GM19043 (cell line): ENCODE measurements at regions not wholly inside any gene's neighbourhood (a gene's known extent, or its start where the extent isn't known, plus 50 kb on each side); places are given as distances from the start of the nearest gene placed in this dataset.

Source experiments
- ATAC-seq: cut with Tn5 transposase; IDR thresholded peaks from one replicate; pipeline ENCODE4 v1.9.1; 2021; ENCODE audit warnings: low read depth; ENCODE audit not compliant: unreplicated experiment

DNA sequence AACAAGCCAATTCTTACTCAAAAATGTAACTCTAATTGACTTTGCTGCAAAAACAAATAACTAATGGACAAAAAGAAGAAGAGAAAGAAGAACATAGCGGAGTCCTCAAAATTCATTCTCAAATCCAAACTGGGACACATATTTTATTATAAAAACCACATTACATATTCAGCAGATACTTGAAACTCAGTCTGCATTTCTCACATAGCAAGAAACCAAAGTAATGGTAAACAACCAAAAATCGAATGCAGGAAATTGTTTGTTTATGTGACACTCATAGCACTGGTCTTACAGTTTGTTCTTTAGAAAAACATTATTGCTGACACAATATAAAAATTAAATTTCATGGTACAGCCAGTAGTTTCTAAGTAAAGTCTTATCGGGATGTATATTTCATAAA is 789.8 kb downstream of the SLITRK6 start:
- no peak for ATAC-seq

GRCh38 chr13:84999252-84999651 is 800.0 kb downstream of the SLITRK6 start:
- ATAC-seq: no peak

DNA sequence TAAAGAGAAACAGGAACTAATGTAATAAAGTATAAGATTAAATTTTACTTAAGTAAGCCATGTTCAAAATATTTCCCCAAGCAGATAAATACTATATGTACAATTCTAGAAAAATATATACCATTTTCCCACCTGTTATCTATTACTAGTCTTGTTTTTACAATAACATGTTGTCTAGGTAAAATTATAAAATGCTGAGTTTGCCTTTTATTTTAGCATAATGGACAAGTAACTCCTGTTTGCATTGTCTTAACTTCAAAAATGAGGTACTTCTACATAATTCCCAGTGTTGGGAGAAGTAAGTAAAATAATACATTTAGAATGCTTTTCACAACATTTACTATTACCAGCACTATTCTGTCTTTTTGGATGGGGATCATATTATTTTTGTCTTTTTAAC is 800.5 kb downstream of the SLITRK6 start:
- ATAC-seq: no peak

DNA sequence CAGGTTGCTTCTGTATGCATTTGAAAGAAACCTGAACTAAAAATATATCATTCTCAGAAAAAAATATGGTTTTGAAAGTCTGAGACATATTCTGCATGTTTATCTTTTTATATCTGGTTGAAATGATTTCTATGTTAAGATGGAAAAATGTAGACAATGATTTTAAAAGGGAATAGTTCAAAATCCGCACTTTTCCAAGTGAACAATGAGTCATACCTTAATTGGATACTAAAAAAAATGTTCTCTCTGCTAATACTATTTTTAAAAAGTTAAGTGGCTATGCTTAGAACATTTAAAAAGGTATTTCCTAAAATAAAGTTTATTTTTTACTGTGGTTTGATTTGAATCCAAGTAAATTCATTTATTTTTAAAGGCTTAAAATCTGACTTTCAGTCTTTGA is 801.4 kb downstream of the SLITRK6 start:
- ATAC-seq: no peak

DNA sequence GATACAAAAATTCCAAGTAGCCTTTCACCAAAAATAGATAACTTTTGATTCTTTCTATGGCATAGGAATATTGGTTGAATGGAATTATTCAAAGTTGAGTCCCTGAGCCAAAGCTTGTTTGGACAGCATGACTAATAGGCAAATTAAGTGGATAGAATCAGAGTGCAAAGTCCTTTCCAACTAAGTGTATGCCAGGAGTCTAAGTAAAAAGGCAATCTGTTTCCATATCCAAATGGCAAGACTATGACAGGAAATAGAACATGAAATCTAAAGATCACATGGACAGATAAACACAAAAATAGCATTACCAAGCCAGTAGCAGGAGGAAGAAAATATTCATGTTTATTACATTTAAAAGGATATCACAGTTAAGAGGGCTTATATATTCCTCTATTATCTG is 804.6 kb downstream of the SLITRK6 start:
- no peak for ATAC-seq

GRCh38 chr13:84985860-84986259 is 813.4 kb downstream of the SLITRK6 start:
- no peak for ATAC-seq

- no peak for ATAC-seq
Observed at GRCh38 chr13:84983321-84983720, 815.9 kb downstream of the SLITRK6 start.

GRCh38 chr13:84980571-84980970 is 818.6 kb downstream of the SLITRK6 start:
- ATAC-seq: no peak

DNA sequence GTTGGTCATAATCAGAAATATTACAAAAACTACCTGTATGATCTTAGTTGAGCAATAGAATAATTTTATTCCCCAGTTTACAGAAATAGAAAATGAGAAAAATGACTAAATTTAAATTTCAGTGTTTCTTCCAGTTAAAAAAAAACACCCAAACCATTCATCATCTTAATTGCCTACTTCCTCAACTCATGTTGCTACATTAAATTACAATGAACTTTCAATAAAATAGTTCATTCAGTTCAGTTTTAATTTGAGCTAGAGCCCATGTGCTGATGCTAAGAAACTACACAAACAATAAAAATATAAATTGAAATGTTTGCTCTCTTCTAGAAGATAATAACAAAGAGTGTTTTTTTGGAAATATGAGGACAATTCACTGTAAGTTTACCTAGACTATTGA is 820.4 kb downstream of the SLITRK6 start:
- ATAC-seq: no peak

DNA sequence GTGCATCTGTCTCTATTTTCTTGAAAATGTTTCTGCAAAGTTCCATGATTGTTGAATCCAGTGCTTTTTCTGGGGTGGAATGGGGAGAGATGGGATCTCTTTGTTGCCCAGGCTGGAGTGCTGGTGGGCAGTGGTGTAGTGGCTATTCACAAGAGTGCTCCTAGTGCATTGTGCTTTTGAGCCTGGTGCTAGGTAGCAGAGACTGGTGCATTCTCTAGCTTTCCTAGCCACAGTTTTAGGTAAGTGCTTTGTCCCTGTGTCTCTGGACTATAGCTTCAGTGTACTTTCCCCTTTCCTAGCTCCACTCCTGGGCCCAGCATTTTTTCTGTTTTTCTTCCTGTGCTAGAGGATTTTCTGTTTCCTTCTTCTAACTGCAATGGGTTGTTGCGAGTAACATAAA is 825.6 kb downstream of the SLITRK6 start:
- no peak for ATAC-seq

DNA sequence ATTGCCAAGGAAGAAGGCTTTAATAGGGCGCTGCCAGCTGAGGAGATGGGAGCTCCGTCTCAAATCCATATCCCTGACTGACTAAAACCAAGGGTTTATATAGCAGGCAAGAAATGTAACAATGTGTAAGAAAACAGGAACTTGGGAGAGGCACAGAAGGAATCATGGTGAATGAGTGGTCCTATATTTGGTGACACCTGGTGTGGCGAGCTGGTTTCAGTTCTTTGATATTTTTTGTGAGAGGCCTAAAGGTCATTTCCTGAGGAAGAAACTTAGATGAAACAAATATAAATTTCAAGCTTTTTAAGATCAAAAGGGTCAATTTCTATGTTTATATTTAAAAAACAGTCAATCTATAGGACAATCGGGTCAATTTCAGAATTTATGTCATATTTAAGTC is 826.3 kb downstream of the SLITRK6 start:
- ATAC-seq: no peak

- ATAC-seq: no peak
Observed at GRCh38 chr13:84962849-84963248, 836.4 kb downstream of the SLITRK6 start.

- no peak for ATAC-seq
Observed at GRCh38 chr13:84962141-84962750, 837.0 kb downstream of the SLITRK6 start.

DNA sequence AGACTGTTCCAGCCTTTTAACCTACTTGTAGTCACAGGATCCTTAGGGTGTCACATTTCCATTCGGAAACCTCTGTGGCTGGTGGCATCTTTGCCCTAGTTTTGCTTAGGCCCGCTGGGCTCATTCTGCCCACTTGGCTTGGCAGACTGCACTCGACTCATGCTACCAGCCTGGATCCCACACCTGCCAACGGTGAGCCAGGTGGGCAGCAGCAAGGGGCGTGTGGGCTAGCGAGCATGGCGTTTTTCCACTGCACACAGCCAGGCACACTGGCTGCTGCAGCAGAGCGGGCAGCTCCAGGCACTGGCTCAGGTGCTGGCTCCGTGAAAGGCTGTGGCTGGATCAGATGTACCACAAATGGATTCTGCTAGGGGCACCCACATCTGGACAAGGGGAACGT is 838.2 kb downstream of the SLITRK6 start:
- no peak for ATAC-seq

DNA sequence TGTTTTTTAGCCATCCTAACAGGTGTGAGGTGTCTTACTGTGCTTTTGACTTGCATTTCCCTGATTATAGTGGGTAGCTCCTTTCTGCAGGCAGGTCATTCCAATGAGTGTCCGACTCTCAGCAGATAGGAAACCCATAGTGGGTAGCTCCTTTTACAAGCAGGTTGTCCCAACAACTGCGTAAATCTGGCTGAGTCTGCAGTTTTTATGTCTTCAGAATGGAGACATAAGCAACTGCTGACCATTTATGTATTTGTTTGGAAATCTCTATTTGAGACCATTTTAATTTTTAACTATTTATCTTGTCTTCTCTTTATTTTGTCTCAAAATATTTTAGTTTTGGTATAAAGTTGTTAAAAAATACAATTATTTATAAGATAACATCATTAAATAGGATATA is 839.4 kb downstream of the SLITRK6 start:
- ATAC-seq: no peak

DNA sequence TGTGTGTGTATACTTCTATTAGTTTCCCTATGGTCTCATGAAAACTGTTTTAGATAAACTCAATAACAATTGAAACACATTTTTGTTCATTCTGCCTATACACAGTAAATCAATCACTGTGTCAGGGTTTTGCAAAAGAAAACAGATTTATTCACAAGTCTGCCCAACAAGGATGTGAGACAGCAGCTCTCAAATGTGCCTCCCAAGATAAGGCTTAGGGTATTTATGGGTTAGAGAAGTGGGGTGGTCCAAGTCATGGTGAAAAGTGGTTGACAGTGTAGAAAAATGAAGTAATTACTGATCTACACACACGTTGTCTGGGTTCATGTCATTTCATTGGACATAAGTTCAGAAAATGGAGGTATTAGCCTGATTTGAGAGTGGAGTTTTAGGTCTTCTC is 844.6 kb downstream of the SLITRK6 start:
- ATAC-seq: no peak

DNA sequence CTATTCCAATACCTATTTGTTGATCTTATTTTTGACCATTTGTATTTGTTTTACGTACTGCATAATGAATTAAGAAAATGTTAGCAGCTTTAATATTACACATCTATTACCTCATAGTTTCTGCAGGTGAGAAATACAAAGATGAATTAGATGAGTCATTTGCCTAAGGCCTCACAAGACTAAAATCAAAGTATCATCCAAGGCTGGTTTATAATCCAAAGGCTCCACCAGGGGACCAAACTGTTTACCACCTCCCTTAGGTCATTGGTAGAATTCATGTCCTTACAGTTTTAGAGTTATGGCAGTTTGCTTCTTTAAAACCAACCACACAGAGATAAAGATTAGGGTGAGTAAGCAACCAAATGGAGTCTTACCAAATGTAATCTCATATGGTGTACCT is 848.1 kb downstream of the SLITRK6 start:
- no peak for ATAC-seq

DNA sequence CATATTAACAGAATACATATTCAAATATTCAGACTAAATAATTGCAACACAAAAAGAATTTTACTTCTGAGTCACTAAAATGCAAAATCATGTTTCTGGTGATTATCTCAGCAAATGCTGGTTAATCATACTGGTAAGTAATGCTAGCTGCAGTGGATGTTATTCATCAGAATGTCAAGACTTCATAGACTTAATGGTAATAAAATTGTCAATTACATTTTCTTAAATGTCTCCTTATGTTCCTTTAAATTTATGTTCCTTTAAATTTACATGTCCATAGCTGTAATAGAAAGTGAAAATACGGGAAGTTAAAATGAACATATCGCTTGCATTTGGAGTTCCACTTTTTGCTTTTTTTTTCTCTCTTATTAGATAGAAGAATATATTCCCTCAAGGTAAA is 853.0 kb downstream of the SLITRK6 start:
- ATAC-seq: no peak

- no peak for ATAC-seq
Observed at GRCh38 chr13:84940798-84941197, 858.4 kb downstream of the SLITRK6 start.

GRCh38 chr13:84940167-84940566 is 859.1 kb downstream of the SLITRK6 start:
- no peak for ATAC-seq

DNA sequence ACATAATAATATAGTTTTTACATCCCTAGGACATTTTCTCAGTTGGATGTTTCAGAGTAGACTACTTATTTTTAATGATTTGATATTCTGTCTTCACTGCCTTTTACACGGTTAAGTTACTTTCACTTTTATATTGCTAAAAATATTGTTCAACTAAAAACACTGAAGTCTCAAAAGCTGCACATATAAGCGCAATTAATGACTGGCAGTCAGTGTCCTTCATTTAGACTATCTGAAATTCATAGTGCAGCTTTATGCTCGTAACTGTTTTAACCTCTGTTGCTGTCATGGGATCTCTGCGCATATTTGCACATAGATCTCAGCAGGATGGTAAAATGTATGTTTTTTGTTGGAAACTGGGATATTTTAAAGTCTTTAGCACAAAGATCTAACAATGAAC is 864.3 kb downstream of the SLITRK6 start:
- ATAC-seq: no peak

- ATAC-seq: no peak
Observed at GRCh38 chr13:84933797-84934196, 865.4 kb downstream of the SLITRK6 start.

GRCh38 chr13:84931264-84931663 is 868.0 kb downstream of the SLITRK6 start:
- ATAC-seq: no peak
